Mesenchymal stem cell (in vitro differentiated cells and primary cell): ENCODE measurements at regions not wholly inside any gene's neighbourhood (a gene's known extent, or its start where the extent isn't known, plus 50 kb on each side); places are given as distances from the start of the nearest gene placed in this dataset.

Experiments
- DNase-seq: peaks from one replicate; pipeline ENCODE4 v3.0.0-alpha.2; 2013
- H2AFZ ChIP-seq: one replicate; pipeline ENCODE4 v1.6.1; 2013; ENCODE audit warnings: low read depth, mild to moderate bottlenecking, control low read depth, inconsistent platforms, low read length, moderate library complexity
- H2AK5ac ChIP-seq: 2 replicates; pipeline ENCODE4 v1.6.1; 2013; ENCODE audit warnings: low read length, moderate library complexity, mild to moderate bottlenecking, inconsistent platforms; ENCODE audit not compliant: severe bottlenecking
- H2BK120ac ChIP-seq: one replicate; pipeline ENCODE4 v1.6.1; 2013; ENCODE audit warnings: low read depth, mild to moderate bottlenecking, inconsistent platforms, low read length, moderate library complexity
- H2BK12ac ChIP-seq, 2 experiments: one replicate each; pipeline ENCODE4 v1.6.1; 2013; ENCODE audit warnings: inconsistent platforms in 2 of 2, low read length in 2 of 2, mild to moderate bottlenecking in 2 of 2, moderate library complexity in 2 of 2, control low read depth in 1 of 2
- H2BK15ac ChIP-seq: one replicate; pipeline ENCODE4 v1.6.1; 2013; ENCODE audit warnings: mild to moderate bottlenecking, low read depth, inconsistent platforms; ENCODE audit not compliant: poor library complexity, severe bottlenecking
- H2BK5ac ChIP-seq: 2 replicates; pipeline ENCODE4 v1.6.1; 2013; ENCODE audit warnings: low read depth, mild to moderate bottlenecking, low read length, control low read depth, inconsistent platforms; ENCODE audit not compliant: poor library complexity, severe bottlenecking
- H3K14ac ChIP-seq, 2 experiments: one replicate each; pipeline ENCODE4 v1.6.1; 2013; ENCODE audit warnings: inconsistent platforms in 2 of 2, low read length in 2 of 2, control low read depth in 1 of 2, mild to moderate bottlenecking in 1 of 2, moderate library complexity in 1 of 2
- H3K18ac ChIP-seq, 2 experiments: one replicate each; pipeline ENCODE4 v1.6.1; 2013; ENCODE audit warnings: inconsistent platforms in 2 of 2, low read length in 2 of 2, control low read depth in 1 of 2, low read depth in 1 of 2, mild to moderate bottlenecking in 1 of 2
- H3K23ac ChIP-seq, 2 experiments: one replicate each; pipeline ENCODE4 v1.6.1; 2013; ENCODE audit warnings: inconsistent platforms in 2 of 2, low read length in 2 of 2, mild to moderate bottlenecking in 2 of 2, moderate library complexity in 2 of 2, control low read depth in 1 of 2
- H3K27ac ChIP-seq: 2 replicates; pipeline ENCODE4 v1.5.1; 2013; ENCODE audit warnings: mild to moderate bottlenecking, moderate library complexity, low read length, control low read depth, inconsistent platforms; ENCODE audit not compliant: poor library complexity, severe bottlenecking
- H3K27me3 ChIP-seq, 2 experiments: 2 replicates each; pipeline versions ENCODE4 v1.6.1 to v1.7.0; 2013; ENCODE audit warnings: low read length in 2 of 2, mild to moderate bottlenecking in 2 of 2, moderate library complexity in 2 of 2, control low read depth in 1 of 2, inconsistent platforms in 1 of 2; ENCODE audit not compliant: control insufficient read depth in 1 of 2, insufficient read depth in 1 of 2
- H3K36me3 ChIP-seq, 2 experiments: 2 replicates each; pipeline versions ENCODE4 v1.6.1 to v1.7.0; 2013; ENCODE audit warnings: low read length in 2 of 2, control low read depth in 1 of 2, inconsistent platforms in 1 of 2, low read depth in 1 of 2, mild to moderate bottlenecking in 1 of 2; ENCODE audit not compliant: insufficient read depth in 2 of 2, control insufficient read depth in 1 of 2
- H3K4ac ChIP-seq, 2 experiments: one replicate each; pipeline ENCODE4 v1.6.1; 2013; ENCODE audit warnings: inconsistent platforms in 2 of 2, low read length in 2 of 2, mild to moderate bottlenecking in 2 of 2, moderate library complexity in 2 of 2, control low read depth in 1 of 2, low read depth in 1 of 2
- H3K4me1 ChIP-seq: 2 replicates; pipeline ENCODE4 v1.6.1; 2013; ENCODE audit warnings: low read depth, low read length, control low read depth; ENCODE audit not compliant: control insufficient read depth, insufficient read depth
- H3K4me2 ChIP-seq: 2 replicates; pipeline ENCODE4 v1.6.1; 2013; ENCODE audit warnings: low read length, mild to moderate bottlenecking, inconsistent platforms; ENCODE audit not compliant: poor library complexity, severe bottlenecking
- H3K4me3 ChIP-seq, 2 experiments: 2 replicates each; pipeline versions ENCODE4 v1.5.1 to v1.7.0; 2013; ENCODE audit warnings: low read length in 2 of 2, mild to moderate bottlenecking in 2 of 2, control low read depth in 1 of 2, low read depth in 1 of 2; ENCODE audit not compliant: insufficient read depth in 1 of 2
- H3K79me1 ChIP-seq: replicated peaks from 2 replicates; pipeline ENCODE4 v1.6.1; 2013; ENCODE audit warnings: mild to moderate bottlenecking, control low read depth, low read length, inconsistent platforms; ENCODE audit not compliant: poor library complexity, severe bottlenecking
- H3K9ac ChIP-seq: 2 replicates; pipeline ENCODE4 v1.7.0; 2013; ENCODE audit warnings: mild to moderate bottlenecking, low read length, moderate library complexity
- H3K9me3 ChIP-seq: 2 replicates; pipeline ENCODE4 v1.7.0; 2013; ENCODE audit warnings: mild to moderate bottlenecking, low read length; ENCODE audit not compliant: control insufficient read depth
- H4K8ac ChIP-seq: one replicate; pipeline ENCODE4 v1.6.1; 2013; ENCODE audit warnings: inconsistent platforms, mild to moderate bottlenecking, low read length, moderate library complexity
- H4K91ac ChIP-seq: one replicate; pipeline ENCODE4 v1.6.1; 2013; ENCODE audit warnings: mild to moderate bottlenecking, low read length, inconsistent platforms
- WGBS: methylation state at CpG from one replicate; pipeline ENCODE4 v1.1.7; 2013; ENCODE audit warnings: mixed read lengths; 5-methylcytosine and 5-hydroxymethylcytosine counted together

DNA sequence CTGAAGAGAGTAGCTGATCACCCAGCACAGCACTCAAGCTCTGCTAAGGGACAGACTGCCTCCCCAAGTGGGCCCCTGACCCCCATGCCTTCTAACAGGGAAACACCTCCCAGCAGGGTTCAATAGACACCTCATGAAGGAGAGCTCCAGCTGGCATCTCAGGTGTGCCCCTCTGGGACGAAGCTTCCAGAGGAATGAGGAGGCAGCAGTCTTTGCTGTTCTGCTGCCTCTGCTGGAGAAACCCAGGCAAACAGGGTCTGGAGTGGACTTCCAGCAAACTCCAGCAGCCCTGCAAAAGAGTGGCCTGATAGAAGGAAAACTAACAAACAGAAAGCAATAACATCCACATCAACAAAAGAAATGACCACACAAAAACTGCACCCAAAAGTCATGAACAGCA lies 412.8 kb downstream of the PRDM5 start:
- H3K4me3 ChIP-seq: no peak overlapping the region
- H3K9ac ChIP-seq: no peak overlapping the region
- no peaks in the 10 kb centered on the region for H3K36me3 ChIP-seq
- H3K27ac ChIP-seq: no peak overlapping the region
- H2AFZ ChIP-seq: no peak overlapping the region
- H3K9me3 ChIP-seq: peaks cover 20% of the 10 kb centered on the region
- no peaks in the 10 kb centered on the region for H3K4me1 ChIP-seq
- H3K4ac ChIP-seq: no peak overlapping the region
- H3K14ac ChIP-seq: no peak overlapping the region
- H3K4me2 ChIP-seq: no peak overlapping the region
- H2BK120ac ChIP-seq: no peak overlapping the region
- no peak overlapping the region for H2BK12ac ChIP-seq
- H4K91ac ChIP-seq: no peak overlapping the region
- no peak overlapping the region for H2BK5ac ChIP-seq
- H3K18ac ChIP-seq: no peak overlapping the region
- no peak overlapping the region for H4K8ac ChIP-seq
- no peak overlapping the region for H3K23ac ChIP-seq
- no peak overlapping the region for H2AK5ac ChIP-seq
- H3K79me1 ChIP-seq: no peaks in the 10 kb centered on the region
- no peaks in the 10 kb centered on the region for H3K27me3 ChIP-seq
- no peak overlapping the region for H2BK15ac ChIP-seq
- no CpG with 5 or more reads among the region's 1 CpG for WGBS
- DNase-seq: no peak

DNA sequence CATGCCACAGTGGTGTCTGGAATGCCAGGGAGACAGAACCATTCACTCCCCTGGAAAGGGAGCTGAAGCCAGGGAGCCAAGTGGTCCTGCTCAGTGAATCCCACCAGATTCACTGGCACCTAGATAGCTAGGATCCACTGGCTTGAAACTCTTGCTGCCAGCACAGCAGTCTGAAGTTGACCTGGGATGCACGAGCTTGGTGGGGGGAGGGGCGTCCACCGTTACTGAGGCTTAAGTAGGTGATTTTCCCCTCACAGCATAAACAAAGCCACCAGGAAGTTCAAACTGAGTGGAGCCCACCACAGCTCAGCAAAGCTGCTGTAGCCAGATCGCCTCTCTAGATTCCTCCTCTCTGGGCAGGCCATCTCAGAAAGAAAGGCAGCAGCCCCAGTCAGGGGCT lies 413.3 kb downstream of the PRDM5 start:
- H2BK15ac ChIP-seq: no peak overlapping the region
- H2AFZ ChIP-seq: no peak overlapping the region
- no peak overlapping the region for H2AK5ac ChIP-seq
- H3K14ac ChIP-seq: no peak overlapping the region
- H2BK120ac ChIP-seq: no peak overlapping the region
- no peaks in the 10 kb centered on the region for H3K79me1 ChIP-seq
- no peak overlapping the region for H3K27ac ChIP-seq
- H3K27me3 ChIP-seq: no peaks in the 10 kb centered on the region
- no peak overlapping the region for H3K9ac ChIP-seq
- H3K4me2 ChIP-seq: no peak overlapping the region
- H4K8ac ChIP-seq: no peak overlapping the region
- H2BK5ac ChIP-seq: no peak overlapping the region
- WGBS: 39% methylated on average over 4 of the region's 4 CpGs
- no peak overlapping the region for H3K18ac ChIP-seq
- no peak overlapping the region for H4K91ac ChIP-seq
- no peaks in the 10 kb centered on the region for H3K36me3 ChIP-seq
- H2BK12ac ChIP-seq: no peak overlapping the region
- no peak overlapping the region for H3K4me3 ChIP-seq
- no peak overlapping the region for H3K4ac ChIP-seq
- H3K23ac ChIP-seq: no peak overlapping the region
- peaks cover 20% of the 10 kb centered on the region for H3K9me3 ChIP-seq
- no peak for DNase-seq
- H3K4me1 ChIP-seq: no peaks in the 10 kb centered on the region

DNA sequence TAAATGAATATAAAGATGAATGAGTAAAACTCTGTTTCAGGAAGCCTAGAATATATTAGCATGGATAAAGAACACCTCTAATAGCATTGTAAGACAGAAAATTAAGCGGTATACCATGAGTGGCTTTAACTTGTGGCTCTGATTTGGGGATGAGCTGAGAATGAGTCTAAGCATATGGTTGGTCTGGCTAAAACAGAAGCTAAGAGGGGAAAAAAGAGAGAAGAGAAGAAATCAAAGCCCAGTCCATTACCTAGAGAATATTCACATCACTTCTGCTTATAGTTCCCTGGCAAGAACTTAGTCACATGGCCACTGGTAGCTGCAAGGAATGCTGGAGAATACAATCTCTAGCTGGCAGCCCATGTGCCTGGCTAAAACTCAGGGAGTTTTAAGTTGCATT lies 414.5 kb downstream of the PRDM5 start:
- H4K91ac ChIP-seq: no peak overlapping the region
- no peak overlapping the region for H2BK12ac ChIP-seq
- WGBS: 100% methylated on average over 1 of the region's 1 CpG
- H3K9me3 ChIP-seq: peaks cover 18% of the 10 kb centered on the region
- H3K4me2 ChIP-seq: no peak overlapping the region
- no peaks in the 10 kb centered on the region for H3K27me3 ChIP-seq
- no peak overlapping the region for H3K18ac ChIP-seq
- no peaks in the 10 kb centered on the region for H3K36me3 ChIP-seq
- H3K14ac ChIP-seq: no peak overlapping the region
- no peak for DNase-seq
- H4K8ac ChIP-seq: no peak overlapping the region
- H3K4ac ChIP-seq: no peak overlapping the region
- H3K23ac ChIP-seq: no peak overlapping the region
- no peak overlapping the region for H2BK5ac ChIP-seq
- no peaks in the 10 kb centered on the region for H3K4me1 ChIP-seq
- H2BK15ac ChIP-seq: no peak overlapping the region
- H2AK5ac ChIP-seq: no peak overlapping the region
- no peak overlapping the region for H3K9ac ChIP-seq
- no peaks in the 10 kb centered on the region for H3K79me1 ChIP-seq
- H2AFZ ChIP-seq: no peak overlapping the region
- H2BK120ac ChIP-seq: no peak overlapping the region
- no peak overlapping the region for H3K4me3 ChIP-seq
- H3K27ac ChIP-seq: no peak overlapping the region

DNA sequence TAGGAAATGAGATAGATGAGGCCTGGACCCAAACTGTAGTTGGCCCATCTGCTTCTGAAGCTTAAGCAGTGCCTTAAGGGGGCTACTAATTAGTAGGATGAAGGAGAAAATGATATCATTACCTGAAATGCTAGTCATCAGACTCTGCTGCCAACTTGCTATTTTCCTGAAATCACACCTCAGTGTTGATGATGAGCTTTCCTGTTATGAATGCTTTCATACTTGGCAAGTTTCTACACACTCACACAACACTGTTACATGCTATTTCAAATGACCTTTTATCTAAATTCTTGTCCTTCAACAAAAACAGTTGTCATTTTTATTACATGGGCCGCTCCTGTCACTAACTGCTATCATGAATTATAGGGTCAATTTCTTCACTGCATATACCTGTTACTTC lies 416.0 kb downstream of the PRDM5 start:
- H2BK12ac ChIP-seq: no peak overlapping the region

More for the DNA sequence above, 416.0 kb downstream of the PRDM5 start:
- Histone ChIP-seq H3K18ac (no peak overlapping the region), H3K4me1 (no peaks in the 10 kb centered on the region), H3K27ac (no peak overlapping the region), H4K8ac (no peak overlapping the region), H3K36me3 (no peaks in the 10 kb centered on the region), H3K27me3 (no peaks in the 10 kb centered on the region), H3K4me2 (no peak overlapping the region), H2BK120ac (no peak overlapping the region), H2AK5ac (no peak overlapping the region), H3K9ac (no peak overlapping the region), H3K23ac (no peak overlapping the region), H2BK15ac (no peak overlapping the region), H4K91ac (no peak overlapping the region), H3K14ac (no peak overlapping the region), H2AFZ (no peak overlapping the region), H3K4ac (no peak overlapping the region), H3K4me3 (no peak overlapping the region), H3K79me1 (no peaks in the 10 kb centered on the region), H3K9me3 (peaks cover 14% of the 10 kb centered on the region), H2BK5ac (no peak overlapping the region)
- WGBS: 89% methylated on average over 1 of the region's 1 CpG
- no peak for DNase-seq
